ENCODE measurements at regions not wholly inside any gene's neighbourhood (a gene's known extent, or its start where the extent isn't known, plus 50 kb on each side); places are given as distances from the start of the nearest gene placed in this dataset.
A peak's percentile ranks its signal among the peaks of the same experiment; 100 is the strongest.
"Not testable (repeated sequence)": the region's sequence is repeated elsewhere in the genome, so short reads cannot be mapped to it uniquely, and the experiment has no call there.

- not testable (repeated sequence) for DNase-seq
Measured at GRCh38 chr6:27825848-27826611, 86.2 kb downstream of the OR2B2 start.

- DNase-seq: peak in 1 of 2 experiments; percentile 29
Measured at GRCh38 chr6:27825025-27825793, 87.0 kb downstream of the OR2B2 start.

GRCh38 chr6:27824211-27825024 is 87.8 kb downstream of the OR2B2 start:
- peak in 1 of 2 experiments; percentile 55 for DNase-seq

- DNase-seq: peak; percentile 72 to 77
Measured at GRCh38 chr6:27823714-27824210, 88.4 kb downstream of the OR2B2 start.

- no peak for DNase-seq
Measured at GRCh38 chr6:27816906-27817305, 95.3 kb downstream of the OR2B2 start.

- DNase-seq: peak in 1 of 2 experiments; percentile 13
Measured at GRCh38 chr6:27814665-27815424, 97.4 kb downstream of the OR2B2 start.

GRCh38 chr6:27814415-27814664 is 97.9 kb downstream of the OR2B2 start:
- DNase-seq: not testable (repeated sequence)

GRCh38 chr6:27812805-27813492 is 99.2 kb downstream of the OR2B2 start:
- DNase-seq: no peak

GRCh38 chr6:27812078-27812804 is 100.0 kb downstream of the OR2B2 start:
- no peak for DNase-seq

- no peak for DNase-seq
Measured at GRCh38 chr6:27811451-27811772, 100.8 kb downstream of the OR2B2 start.

- no peak for DNase-seq
Measured at GRCh38 chr6:27810768-27811450, 101.3 kb downstream of the OR2B2 start.

- peak; percentile 85 to 94 for DNase-seq
Measured at GRCh38 chr6:27809939-27810767, 102.0 kb downstream of the OR2B2 start.

- no peak for DNase-seq
Measured at GRCh38 chr6:27809067-27809938, 102.9 kb downstream of the OR2B2 start.

- DNase-seq: peak in 1 of 2 experiments; percentile 30
Measured at GRCh38 chr6:27808242-27809066, 103.7 kb downstream of the OR2B2 start.

GRCh38 chr6:27807441-27808241 is 104.6 kb downstream of the OR2B2 start:
- peak; percentile 67 to 89 for DNase-seq

GRCh38 chr6:27806981-27807440 is 105.2 kb downstream of the OR2B2 start:
- no peak for DNase-seq

- no peak for DNase-seq
Measured at GRCh38 chr6:27805347-27805746, 106.8 kb downstream of the OR2B2 start.
